A673 (cell line): ENCODE measurements at regions not wholly inside any gene's neighbourhood (a gene's known extent, or its start where the extent isn't known, plus 50 kb on each side); places are given as distances from the start of the nearest gene placed in this dataset.

Source experiments
- BruUV-seq: library from RNA; stranded (reverse); fragments of 400-500 nt; replicated peaks from 2 replicates; lab custom pipeline; 2021; lab: Mats Ljungman, UMichigan
- CTCF ChIA-PET: fragments of 300-600 bp; sonication (Branson Sonifier 250); formaldehyde crosslinking; loops from one replicate; lab custom pipeline; 2022; ENCODE audit warnings: antibody characterized with exemption; lab: Charles Lee
- POLR2A ChIA-PET: fragments of 300-600 bp; sonication (Branson Sonifier 250); formaldehyde crosslinking; loops from one replicate; lab custom pipeline; 2022; ENCODE audit warnings: antibody characterized with exemption; ENCODE audit not compliant: low non-redundant PET; lab: Charles Lee
- DNase-seq: peaks from one replicate; pipeline ENCODE4 v3.0.0-alpha.2; 2015; ENCODE audit warnings: low spot score
- H3K27ac ChIP-seq: fragments of 200-600 bp; sonication (generic); 2 replicates; pipeline ENCODE4 v1.5.1; 2016; ENCODE audit warnings: mixed run types, low read depth, mild to moderate bottlenecking, mixed read lengths, antibody characterized with exemption, low read length; ENCODE audit not compliant: poor library complexity, severe bottlenecking
- H3K27me3 ChIP-seq: fragments of 200-600 bp; sonication (generic); replicated peaks from 2 replicates; pipeline ENCODE4 v1.6.1; 2017; ENCODE audit warnings: mixed run types, low read depth, mild to moderate bottlenecking, mixed read lengths, antibody characterized with exemption, low read length; ENCODE audit not compliant: insufficient read depth, poor library complexity
- H3K36me3 ChIP-seq: fragments of 200-600 bp; sonication (generic); 2 replicates; pipeline ENCODE4 v1.6.1; 2016; ENCODE audit warnings: mixed run types, mild to moderate bottlenecking, mixed read lengths, antibody characterized with exemption, low read length; ENCODE audit not compliant: insufficient read depth, poor library complexity, severe bottlenecking
- H3K4me1 ChIP-seq: fragments of 200-600 bp; sonication (generic); 2 replicates; pipeline ENCODE4 v1.6.1; 2017; ENCODE audit warnings: mixed run types, mild to moderate bottlenecking, mixed read lengths, antibody characterized with exemption, low read length; ENCODE audit not compliant: insufficient read depth, poor library complexity, severe bottlenecking
- H3K4me3 ChIP-seq: fragments of 200-600 bp; sonication (generic); 2 replicates; pipeline ENCODE4 v1.5.1; 2016; ENCODE audit warnings: low read depth, mixed run types, mild to moderate bottlenecking, mixed read lengths, low read length; ENCODE audit not compliant: poor library complexity, severe bottlenecking
- H3K9me3 ChIP-seq: fragments of 200-600 bp; sonication (generic); 2 replicates; pipeline ENCODE4 v1.6.1; 2016; ENCODE audit warnings: mixed run types, low read depth, mild to moderate bottlenecking, mixed read lengths, antibody characterized with exemption, low read length; ENCODE audit not compliant: poor library complexity, severe bottlenecking
- EZH2 ChIP-seq: fragments of 200-600 bp; sonication (generic); IDR thresholded peaks from 2 replicates; pipeline ENCODE4 v1.6.1; 2017; ENCODE audit warnings: borderline replicate concordance, low read depth, mild to moderate bottlenecking, mixed read lengths, antibody characterized with exemption, low read length; ENCODE audit not compliant: poor library complexity, severe bottlenecking
- intact Hi-C: fragments of 100-400 bp; cut with micrococcal nuclease; formaldehyde crosslinking; loops from one replicate; pipeline ENCODE4 v1.10.0; 2022; ENCODE audit not compliant: unreplicated experiment
- TF ChIP-seq, protein P1 (sequence below): fragments of 300-800, 200-600 bp; sonication (generic); conservative IDR thresholded peaks from 2 replicates; pipeline ENCODE4 v1.5.1; 2017; ENCODE audit warnings: low read depth, mild to moderate bottlenecking, antibody characterized with exemption, low read length, moderate library complexity, mixed read lengths

DNA sequence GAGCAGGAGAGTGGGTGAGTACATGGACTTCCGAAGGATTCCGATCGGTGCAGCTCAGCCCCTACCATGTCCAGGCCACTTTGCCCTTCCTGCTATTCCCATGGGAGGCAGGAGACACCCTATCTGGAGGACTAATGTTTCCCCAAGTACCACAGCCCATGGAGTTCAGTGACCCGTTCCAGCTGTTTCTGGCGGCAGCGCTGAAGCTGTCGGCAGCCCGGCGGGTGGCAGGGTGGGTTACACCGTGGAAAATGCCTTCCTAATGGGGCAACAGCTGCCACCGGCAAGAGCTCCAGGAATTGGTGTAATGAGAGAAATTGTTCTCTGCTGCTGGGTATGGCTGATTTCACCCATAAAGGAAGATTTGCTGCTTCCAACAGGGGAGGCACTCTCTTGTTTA, 98.3 kb downstream of the MYCN start:
- BruUV-seq = no TSS peak
- Histone ChIP-seq H3K9me3 (no peaks in the 10 kb centered on the region), H3K4me1 (peaks cover 5% of the 10 kb centered on the region), H3K27me3 (no peaks in the 10 kb centered on the region), H3K4me3 (no peak overlapping the region), H3K36me3 (no peaks in the 10 kb centered on the region), H3K27ac (no peak overlapping the region)
- TF ChIP-seq EZH2 = no peak
- TF ChIP-seq, protein P1, sequence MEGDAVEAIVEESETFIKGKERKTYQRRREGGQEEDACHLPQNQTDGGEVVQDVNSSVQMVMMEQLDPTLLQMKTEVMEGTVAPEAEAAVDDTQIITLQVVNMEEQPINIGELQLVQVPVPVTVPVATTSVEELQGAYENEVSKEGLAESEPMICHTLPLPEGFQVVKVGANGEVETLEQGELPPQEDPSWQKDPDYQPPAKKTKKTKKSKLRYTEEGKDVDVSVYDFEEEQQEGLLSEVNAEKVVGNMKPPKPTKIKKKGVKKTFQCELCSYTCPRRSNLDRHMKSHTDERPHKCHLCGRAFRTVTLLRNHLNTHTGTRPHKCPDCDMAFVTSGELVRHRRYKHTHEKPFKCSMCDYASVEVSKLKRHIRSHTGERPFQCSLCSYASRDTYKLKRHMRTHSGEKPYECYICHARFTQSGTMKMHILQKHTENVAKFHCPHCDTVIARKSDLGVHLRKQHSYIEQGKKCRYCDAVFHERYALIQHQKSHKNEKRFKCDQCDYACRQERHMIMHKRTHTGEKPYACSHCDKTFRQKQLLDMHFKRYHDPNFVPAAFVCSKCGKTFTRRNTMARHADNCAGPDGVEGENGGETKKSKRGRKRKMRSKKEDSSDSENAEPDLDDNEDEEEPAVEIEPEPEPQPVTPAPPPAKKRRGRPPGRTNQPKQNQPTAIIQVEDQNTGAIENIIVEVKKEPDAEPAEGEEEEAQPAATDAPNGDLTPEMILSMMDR = no peak
- ChIA-PET CTCF (no interaction called here), POLR2A (no interaction called here)
- peak; percentile 32 for DNase-seq
- intact Hi-C loops = no loop called here

DNA sequence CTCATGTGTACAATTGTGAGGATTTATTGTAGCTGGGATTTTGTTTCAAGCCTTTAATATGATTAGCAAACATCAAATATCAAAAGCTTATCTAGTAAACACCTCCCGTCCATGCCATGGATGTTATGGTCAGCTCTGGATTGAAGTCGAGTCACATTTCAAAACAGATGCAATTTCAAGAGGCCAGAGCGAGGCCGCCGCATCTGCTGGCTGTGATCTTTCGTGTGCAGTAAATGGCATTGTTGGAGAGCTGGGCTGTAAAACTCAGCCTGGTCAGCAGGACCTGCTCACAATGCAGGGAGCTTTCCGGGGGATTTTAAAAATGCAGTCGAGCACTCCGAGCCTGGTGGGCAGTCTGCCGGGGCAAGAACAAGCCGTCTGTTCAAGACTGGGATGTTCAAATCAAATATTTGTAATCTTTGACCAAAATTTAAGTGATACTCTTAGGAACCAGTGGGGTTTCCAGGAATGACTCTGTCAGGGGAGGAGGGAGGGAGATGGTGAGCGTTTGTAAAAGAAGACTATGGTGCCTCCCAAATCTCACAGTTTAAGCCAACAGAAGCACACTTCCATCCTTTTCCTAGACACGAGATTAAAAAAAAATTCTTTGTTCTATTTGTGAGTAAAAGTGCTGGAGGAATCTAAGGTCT, 97.6 kb downstream of the MYCN start:
- TF ChIP-seq, protein P1 = no peak
- no peak for TF ChIP-seq EZH2
- Histone ChIP-seq H3K27ac (no peak overlapping the region), H3K9me3 (no peaks in the 10 kb centered on the region), H3K4me3 (no peak overlapping the region), H3K27me3 (no peaks in the 10 kb centered on the region), H3K4me1 (peaks cover 5% of the 10 kb centered on the region), H3K36me3 (no peaks in the 10 kb centered on the region)
- intact Hi-C loops = no loop called here
- POLR2A ChIA-PET = no interaction called here
- CTCF ChIA-PET = no interaction called here
- no TSS peak for BruUV-seq
- no peak for DNase-seq

DNA sequence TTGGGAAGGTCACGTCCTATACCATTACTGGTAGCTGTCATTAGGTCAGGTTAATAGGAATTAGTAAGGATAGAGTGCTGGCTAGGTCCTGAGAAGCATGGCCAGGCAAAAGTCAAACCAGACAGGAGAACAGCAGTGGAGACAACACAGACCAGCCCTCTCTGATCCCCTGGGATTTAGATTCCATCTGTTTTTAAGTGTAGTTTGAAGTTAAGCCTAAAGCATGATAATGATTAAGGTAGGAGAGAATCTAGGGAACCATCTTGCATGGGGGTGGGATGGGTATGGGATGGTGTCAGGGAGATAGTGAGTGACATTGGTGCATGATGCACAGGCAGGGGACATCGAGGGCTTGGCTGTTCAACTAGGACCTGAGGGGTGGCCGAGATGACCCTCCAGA, 96.6 kb downstream of the MYCN start:
- no peak overlapping the region for H3K27ac ChIP-seq
- H3K4me1 ChIP-seq = peaks cover 5% of the 10 kb centered on the region
- DNase-seq = no peak
- no peaks in the 10 kb centered on the region for H3K9me3 ChIP-seq
- no peaks in the 10 kb centered on the region for H3K27me3 ChIP-seq
- ChIA-PET CTCF (no interaction called here), POLR2A (no interaction called here)
- intact Hi-C loops = no loop called here
- H3K36me3 ChIP-seq = no peaks in the 10 kb centered on the region
- no peak overlapping the region for H3K4me3 ChIP-seq
- TF ChIP-seq EZH2 = no peak
- TF ChIP-seq, protein P1 = no peak
- BruUV-seq = no TSS peak
